Activated gamma-delta T cell treated with Interleukin-2 at 50 U/mL for 16 hours (primary cell): ENCODE measurements at regions not wholly inside any gene's neighbourhood (a gene's known extent, or its start where the extent isn't known, plus 50 kb on each side); places are given as distances from the start of the nearest gene placed in this dataset.

Experiments
- DNase-seq: peaks from one replicate; pipeline ENCODE4 v3.0.0-alpha.2; 2020

- DNase-seq = no peak
Measured at GRCh38 chr16:85348065-85348840, 236.0 kb upstream of the CIBAR2 start.

- DNase-seq = no peak
Measured at GRCh38 chr16:85348911-85349334, 236.7 kb upstream of the CIBAR2 start.

GRCh38 chr16:85349365-85350145, 237.3 kb upstream of the CIBAR2 start:
- DNase-seq = no peak

GRCh38 chr16:85350146-85350728, 238.0 kb upstream of the CIBAR2 start:
- DNase-seq = no peak

- no peak for DNase-seq
Measured at GRCh38 chr16:85350973-85351372, 238.7 kb upstream of the CIBAR2 start.

GRCh38 chr16:85353013-85353412, 240.7 kb upstream of the CIBAR2 start:
- DNase-seq = no peak

- DNase-seq = no peak
Measured at GRCh38 chr16:85353839-85354685, 241.8 kb upstream of the CIBAR2 start.

- DNase-seq = no peak
Measured at GRCh38 chr16:85354686-85355514, 242.6 kb upstream of the CIBAR2 start.

- DNase-seq = no peak
Measured at GRCh38 chr16:85355515-85355837, 243.2 kb upstream of the CIBAR2 start.

GRCh38 chr16:85356157-85356556, 243.9 kb upstream of the CIBAR2 start:
- no peak for DNase-seq

GRCh38 chr16:85357323-85357722, 245.1 kb upstream of the CIBAR2 start:
- no peak for DNase-seq

GRCh38 chr16:85357924-85358505, 245.7 kb upstream of the CIBAR2 start:
- DNase-seq = no peak

- DNase-seq = no peak
Measured at GRCh38 chr16:85358704-85359146, 246.5 kb upstream of the CIBAR2 start.

- no peak for DNase-seq
Measured at GRCh38 chr16:85359147-85359822, 247.0 kb upstream of the CIBAR2 start.

GRCh38 chr16:85360323-85361277, 248.3 kb upstream of the CIBAR2 start:
- DNase-seq = no peak

- no peak for DNase-seq
Measured at GRCh38 chr16:85361441-85362118, 249.3 kb upstream of the CIBAR2 start.

- no peak for DNase-seq
Measured at GRCh38 chr16:85362443-85362842, 250.2 kb upstream of the CIBAR2 start.

- no peak for DNase-seq
Measured at GRCh38 chr16:85363427-85363826, 249.7 kb upstream of the GSE1 start.

- no peak for DNase-seq
Measured at GRCh38 chr16:85363881-85364280, 249.2 kb upstream of the GSE1 start.
